Adipocyte (in vitro differentiated cells): ENCODE measurements at regions not wholly inside any gene's neighbourhood (a gene's known extent, or its start where the extent isn't known, plus 50 kb on each side); places are given as distances from the start of the nearest gene placed in this dataset.

Experiments
- DNase-seq: peaks from one replicate; pipeline ENCODE4 v3.0.0-alpha.2; 2015; ENCODE audit warnings: low read depth
- H3K27me3 ChIP-seq: replicated peaks from 2 replicates; pipeline ENCODE4 v1.7.0; 2013; ENCODE audit warnings: mild to moderate bottlenecking, low read length, moderate library complexity; ENCODE audit not compliant: control insufficient read depth, insufficient read depth
- H3K36me3 ChIP-seq: 2 replicates; pipeline ENCODE4 v1.7.0; 2013; ENCODE audit warnings: low read length, mild to moderate bottlenecking, moderate library complexity; ENCODE audit not compliant: control insufficient read depth, insufficient read depth, severe bottlenecking
- H3K4me1 ChIP-seq: 2 replicates; pipeline ENCODE4 v1.7.0; 2013; ENCODE audit warnings: mild to moderate bottlenecking, low read length, moderate library complexity; ENCODE audit not compliant: control insufficient read depth, insufficient read depth
- H3K4me3 ChIP-seq: 2 replicates; pipeline ENCODE4 v1.7.0; 2013; ENCODE audit warnings: mild to moderate bottlenecking, low read length, moderate library complexity
- H3K9ac ChIP-seq: 2 replicates; pipeline ENCODE4 v1.7.0; 2013; ENCODE audit warnings: mild to moderate bottlenecking, low read length, moderate library complexity
- H3K9me3 ChIP-seq: 2 replicates; pipeline ENCODE4 v1.7.0; 2013; ENCODE audit warnings: mild to moderate bottlenecking, low read length, moderate library complexity; ENCODE audit not compliant: control insufficient read depth

- Histone ChIP-seq H3K36me3 (no peaks in the 10 kb centered on the region), H3K4me3 (no peak overlapping the region), H3K9me3 (no peaks in the 10 kb centered on the region), H3K27me3 (peaks cover 3% of the 10 kb centered on the region), H3K4me1 (peaks cover 28% of the 10 kb centered on the region), H3K9ac (no peak overlapping the region)
- no peak for DNase-seq
These were observed 51.4 kb upstream of the TMEM72 start for GRCh38 chr10:44859546-44860285.

GRCh38 chr10:44860811-44861736 lies 50.1 kb upstream of the TMEM72 start:
- no peak overlapping the region for H3K4me3 ChIP-seq
- H3K27me3 ChIP-seq: no peaks in the 10 kb centered on the region
- peak; percentile 91 for DNase-seq
- no peaks in the 10 kb centered on the region for H3K36me3 ChIP-seq
- no peaks in the 10 kb centered on the region for H3K9me3 ChIP-seq
- peaks cover 36% of the 10 kb centered on the region for H3K4me1 ChIP-seq
- peak overlapping the region; percentile 7 for H3K9ac ChIP-seq
